Ishikawa (cell line): ENCODE measurements at regions not wholly inside any gene's neighbourhood (a gene's known extent, or its start where the extent isn't known, plus 50 kb on each side); places are given as distances from the start of the nearest gene placed in this dataset.

ENCODE experiments used
- CEBPB ChIP-seq: IDR thresholded peaks from 2 replicates; pipeline ENCODE4 v1.6.1; 2012
- CREB1 ChIP-seq: IDR thresholded peaks from 2 replicates; pipeline ENCODE4 v1.6.1; 2012; ENCODE audit warnings: low read depth
- EGR1 ChIP-seq: IDR thresholded peaks from 2 replicates; pipeline ENCODE4 v1.6.1; 2012
- EP300 ChIP-seq: IDR thresholded peaks from 2 replicates; pipeline ENCODE4 v1.6.1; 2012; ENCODE audit warnings: borderline replicate concordance
- FOXM1 ChIP-seq: IDR thresholded peaks from 2 replicates; pipeline ENCODE4 v1.6.1; 2012; ENCODE audit warnings: low read depth, borderline replicate concordance
- MAX ChIP-seq: IDR thresholded peaks from 2 replicates; pipeline ENCODE4 v1.6.1; 2012
- NFIC ChIP-seq: IDR thresholded peaks from 2 replicates; pipeline ENCODE4 v1.6.1; 2012
- RAD21 ChIP-seq: IDR thresholded peaks from 2 replicates; pipeline ENCODE4 v1.6.1; 2012; ENCODE audit warnings: low read depth
- REST ChIP-seq: IDR thresholded peaks from 2 replicates; pipeline ENCODE4 v1.6.1; 2012; ENCODE audit warnings: low read depth, mild to moderate bottlenecking
- TAF1 ChIP-seq: IDR thresholded peaks from 2 replicates; pipeline ENCODE4 v1.6.1; 2012; ENCODE audit warnings: low read depth, mild to moderate bottlenecking
- TCF12 ChIP-seq: IDR thresholded peaks from 2 replicates; pipeline ENCODE4 v1.6.1; 2012; ENCODE audit warnings: low read depth
- TEAD4 ChIP-seq: IDR thresholded peaks from 2 replicates; pipeline ENCODE4 v1.6.1; 2012
- YY1 ChIP-seq: IDR thresholded peaks from 2 replicates; pipeline ENCODE4 v1.6.1; 2012; ENCODE audit warnings: low read depth
- ZBTB7A ChIP-seq: IDR thresholded peaks from 2 replicates; pipeline ENCODE4 v1.6.1; 2012; ENCODE audit warnings: low read depth
- TF ChIP-seq, protein P1 (sequence below): IDR thresholded peaks from 2 replicates; pipeline ENCODE4 v1.6.1; 2012

GRCh38 chr4:123843137-123843536 is 446.5 kb downstream of the SPRY1 start:
- TF ChIP-seq FOXM1, result no peak
- TF ChIP-seq MAX, result no peak
- TF ChIP-seq ZBTB7A, result no peak
- no peak for TF ChIP-seq CREB1
- no peak for TF ChIP-seq YY1

- TF ChIP-seq FOXM1 (no peak), EGR1 (no peak), REST (no peak), CREB1 (no peak), YY1 (no peak)
- TF ChIP-seq, protein P1, sequence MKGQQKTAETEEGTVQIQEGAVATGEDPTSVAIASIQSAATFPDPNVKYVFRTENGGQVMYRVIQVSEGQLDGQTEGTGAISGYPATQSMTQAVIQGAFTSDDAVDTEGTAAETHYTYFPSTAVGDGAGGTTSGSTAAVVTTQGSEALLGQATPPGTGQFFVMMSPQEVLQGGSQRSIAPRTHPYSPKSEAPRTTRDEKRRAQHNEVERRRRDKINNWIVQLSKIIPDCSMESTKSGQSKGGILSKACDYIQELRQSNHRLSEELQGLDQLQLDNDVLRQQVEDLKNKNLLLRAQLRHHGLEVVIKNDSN, result no peak
Observed at GRCh38 chr4:123844374-123844773, 447.8 kb downstream of the SPRY1 start.

DNA sequence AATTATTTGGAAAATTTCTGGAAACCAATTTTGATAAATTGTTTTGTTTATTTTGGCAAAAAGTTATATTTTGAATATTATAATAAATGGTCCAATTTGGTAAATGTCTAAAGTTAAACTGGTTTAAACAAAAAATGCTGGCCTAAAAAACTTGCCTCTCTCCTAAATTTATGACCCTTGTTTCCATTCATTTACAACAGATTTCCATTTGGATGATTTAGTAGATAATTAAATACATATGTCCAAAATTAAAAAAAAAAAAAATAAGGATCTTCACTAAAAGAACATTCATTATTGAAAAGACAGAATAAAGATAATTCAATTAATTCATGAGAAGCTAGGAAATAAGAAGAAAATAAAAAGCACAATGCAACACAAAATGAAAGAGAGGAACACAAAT is 449.5 kb downstream of the SPRY1 start:
- TF ChIP-seq EP300 (no peak), YY1 (no peak), RAD21 (no peak), MAX (no peak), REST (no peak), ZBTB7A (no peak), TCF12 (no peak), FOXM1 (no peak), EGR1 (no peak), CEBPB (no peak), TAF1 (no peak), NFIC (no peak), TEAD4 (no peak), CREB1 (no peak)
- TF ChIP-seq, protein P1, result no peak

DNA sequence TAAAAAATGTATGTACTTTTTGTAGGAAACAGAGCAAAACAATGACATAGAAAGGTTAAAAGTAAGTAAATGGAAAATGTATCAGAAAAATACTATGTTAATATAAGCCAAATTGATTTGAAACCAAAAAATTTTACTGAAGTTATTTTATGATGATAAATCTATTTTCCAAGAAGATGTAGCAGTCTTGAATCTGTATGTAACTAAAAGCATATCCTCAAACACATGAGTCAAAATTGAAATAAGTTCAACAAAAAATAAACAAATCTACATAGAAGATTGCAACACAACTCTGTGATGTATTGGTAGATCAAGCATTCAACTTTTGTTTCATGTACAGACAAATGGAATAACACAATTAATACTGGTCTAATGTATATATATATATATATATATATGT is 450.0 kb downstream of the SPRY1 start:
- TF ChIP-seq EGR1, result no peak
- TF ChIP-seq REST, result no peak
- no peak for TF ChIP-seq FOXM1
- TF ChIP-seq TAF1, result no peak
- no peak for TF ChIP-seq TEAD4
- no peak for TF ChIP-seq CREB1
- TF ChIP-seq RAD21, result no peak
- TF ChIP-seq, protein P1, result no peak
- TF ChIP-seq ZBTB7A, result no peak
- TF ChIP-seq YY1, result no peak
- no peak for TF ChIP-seq EP300
- TF ChIP-seq NFIC, result no peak
- no peak for TF ChIP-seq TCF12
- TF ChIP-seq MAX, result no peak
- TF ChIP-seq CEBPB, result no peak

GRCh38 chr4:123848606-123849005 is 452.0 kb downstream of the SPRY1 start:
- TF ChIP-seq CREB1 (no peak), MAX (no peak), TAF1 (no peak), FOXM1 (no peak), NFIC (no peak), ZBTB7A (no peak), EP300 (no peak), EGR1 (no peak), REST (no peak), TEAD4 (no peak), TCF12 (no peak), CEBPB (no peak)
- TF ChIP-seq, protein P1, result no peak
